GM23338 (cell line): ENCODE measurements at regions not wholly inside any gene's neighbourhood (a gene's known extent, or its start where the extent isn't known, plus 50 kb on each side); places are given as distances from the start of the nearest gene placed in this dataset.
"Not testable (repeated sequence)": the region's sequence is repeated elsewhere in the genome, so short reads cannot be mapped to it uniquely, and the experiment has no call there.

Experiments
- CREB1 ChIP-seq: fragments of 250-450 bp; sonication (Bioruptor Pico); IDR thresholded peaks from 2 replicates; pipeline ENCODE4 v1.5.0; 2020; ENCODE audit warnings: low read depth, mild to moderate bottlenecking, moderate library complexity
- CTCF ChIP-seq, 2 experiments: fragments of 200-600 bp in 1 of 2; sonication (generic) in 1 of 2; conservative IDR thresholded peaks; 2 replicates each; pipeline versions ENCODE4 v1.5.1 to v1.6.1; 2016 to 2017; ENCODE audit warnings: antibody characterized with exemption in 2 of 2, low read depth in 2 of 2, mild to moderate bottlenecking in 2 of 2, moderate library complexity in 1 of 2
- ETS1 ChIP-seq: IDR thresholded peaks from 2 replicates; pipeline ENCODE4 v1.6.1; 2016; ENCODE audit warnings: antibody characterized with exemption
- EZH2 ChIP-seq: fragments of 200-600 bp; sonication (generic); IDR thresholded peaks from one replicate; pipeline ENCODE4 v1.8.0; 2017; ENCODE audit warnings: antibody characterized with exemption, mild to moderate bottlenecking, low read depth; ENCODE audit not compliant: unreplicated experiment
- EZH2phosphoT487 ChIP-seq: fragments of 200-600 bp; sonication (generic); IDR thresholded peaks from one replicate; pipeline ENCODE4 v1.8.1; 2018; ENCODE audit warnings: antibody characterized with exemption; ENCODE audit not compliant: unreplicated experiment
- JUNB ChIP-seq: IDR thresholded peaks from one replicate; pipeline ENCODE4 v1.6.1; 2016; ENCODE audit warnings: antibody characterized with exemption; ENCODE audit not compliant: unreplicated experiment
- NANOG ChIP-seq: IDR thresholded peaks from 2 replicates; pipeline ENCODE4 v1.6.1; 2016; ENCODE audit warnings: antibody characterized with exemption, borderline replicate concordance
- POLR2AphosphoS5 ChIP-seq: IDR thresholded peaks from 2 replicates; pipeline ENCODE4 v1.6.1; 2016; ENCODE audit warnings: antibody characterized with exemption, low read depth
- STAT1 ChIP-seq: IDR thresholded peaks from one replicate; pipeline ENCODE4 v1.6.1; 2016; ENCODE audit warnings: antibody characterized with exemption; ENCODE audit not compliant: unreplicated experiment
- ZNF114 ChIP-seq: fragments of 250-450 bp; sonication (Bioruptor Pico); IDR thresholded peaks from 2 replicates; pipeline ENCODE4 v1.5.0; 2020; ENCODE audit warnings: mild to moderate bottlenecking, moderate library complexity
- ZNF331 ChIP-seq: fragments of 250-450 bp; sonication (Bioruptor Pico); IDR thresholded peaks from 2 replicates; pipeline ENCODE4 v1.5.0; 2020; ENCODE audit warnings: low read depth, mild to moderate bottlenecking, moderate library complexity
- TF ChIP-seq, protein P1 (sequence below): IDR thresholded peaks from one replicate; pipeline ENCODE4 v1.6.1; 2018; ENCODE audit warnings: antibody characterized with exemption; ENCODE audit not compliant: unreplicated experiment

DNA sequence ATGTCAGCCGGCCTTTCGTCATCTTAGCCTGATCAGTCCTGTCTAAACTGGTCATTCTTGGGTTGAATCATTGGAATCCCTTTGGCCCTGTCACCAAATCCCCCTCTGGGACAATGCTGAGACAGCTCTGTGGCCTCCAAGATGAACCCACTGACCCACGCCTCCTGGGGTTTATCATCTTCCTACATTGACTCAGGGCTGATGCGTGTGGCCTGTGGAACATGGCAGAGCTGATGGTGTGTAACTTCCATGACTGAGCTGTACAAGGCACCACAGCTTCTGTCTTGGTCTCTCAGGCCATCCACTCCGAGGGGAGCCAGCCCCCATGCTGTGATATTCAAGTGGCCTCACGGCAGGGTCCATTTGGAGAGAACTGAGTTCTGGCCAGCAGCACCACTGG, 150.2 kb downstream of the LAT start:
- not testable (repeated sequence) for TF ChIP-seq STAT1; CTCF (conservative IDR thresholded peaks at IDR 0.05; ENCODE audit: low read depth in 2 of 2); ZNF114 (CRISPR knock-in tag); EZH2phosphoT487; NANOG; POLR2AphosphoS5; CREB1 (CRISPR knock-in tag); EZH2; JUNB; ZNF331 (CRISPR knock-in tag); ETS1
- TF ChIP-seq, protein P1, sequence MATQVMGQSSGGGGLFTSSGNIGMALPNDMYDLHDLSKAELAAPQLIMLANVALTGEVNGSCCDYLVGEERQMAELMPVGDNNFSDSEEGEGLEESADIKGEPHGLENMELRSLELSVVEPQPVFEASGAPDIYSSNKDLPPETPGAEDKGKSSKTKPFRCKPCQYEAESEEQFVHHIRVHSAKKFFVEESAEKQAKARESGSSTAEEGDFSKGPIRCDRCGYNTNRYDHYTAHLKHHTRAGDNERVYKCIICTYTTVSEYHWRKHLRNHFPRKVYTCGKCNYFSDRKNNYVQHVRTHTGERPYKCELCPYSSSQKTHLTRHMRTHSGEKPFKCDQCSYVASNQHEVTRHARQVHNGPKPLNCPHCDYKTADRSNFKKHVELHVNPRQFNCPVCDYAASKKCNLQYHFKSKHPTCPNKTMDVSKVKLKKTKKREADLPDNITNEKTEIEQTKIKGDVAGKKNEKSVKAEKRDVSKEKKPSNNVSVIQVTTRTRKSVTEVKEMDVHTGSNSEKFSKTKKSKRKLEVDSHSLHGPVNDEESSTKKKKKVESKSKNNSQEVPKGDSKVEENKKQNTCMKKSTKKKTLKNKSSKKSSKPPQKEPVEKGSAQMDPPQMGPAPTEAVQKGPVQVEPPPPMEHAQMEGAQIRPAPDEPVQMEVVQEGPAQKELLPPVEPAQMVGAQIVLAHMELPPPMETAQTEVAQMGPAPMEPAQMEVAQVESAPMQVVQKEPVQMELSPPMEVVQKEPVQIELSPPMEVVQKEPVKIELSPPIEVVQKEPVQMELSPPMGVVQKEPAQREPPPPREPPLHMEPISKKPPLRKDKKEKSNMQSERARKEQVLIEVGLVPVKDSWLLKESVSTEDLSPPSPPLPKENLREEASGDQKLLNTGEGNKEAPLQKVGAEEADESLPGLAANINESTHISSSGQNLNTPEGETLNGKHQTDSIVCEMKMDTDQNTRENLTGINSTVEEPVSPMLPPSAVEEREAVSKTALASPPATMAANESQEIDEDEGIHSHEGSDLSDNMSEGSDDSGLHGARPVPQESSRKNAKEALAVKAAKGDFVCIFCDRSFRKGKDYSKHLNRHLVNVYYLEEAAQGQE, result not testable (repeated sequence)
